NOMO-1 (cell line): ENCODE measurements at regions not wholly inside any gene's neighbourhood (a gene's known extent, or its start where the extent isn't known, plus 50 kb on each side); places are given as distances from the start of the nearest gene placed in this dataset.
"Not testable (repeated sequence)": the region's sequence is repeated elsewhere in the genome, so short reads cannot be mapped to it uniquely, and the experiment has no call there.

ENCODE experiments used
- DNase-seq, 2 experiments: peaks; one replicate each; lab custom pipeline; 2025; ENCODE audit not compliant: unreplicated experiment in 2 of 2; lab: John Stamatoyannopoulos, UW

DNA sequence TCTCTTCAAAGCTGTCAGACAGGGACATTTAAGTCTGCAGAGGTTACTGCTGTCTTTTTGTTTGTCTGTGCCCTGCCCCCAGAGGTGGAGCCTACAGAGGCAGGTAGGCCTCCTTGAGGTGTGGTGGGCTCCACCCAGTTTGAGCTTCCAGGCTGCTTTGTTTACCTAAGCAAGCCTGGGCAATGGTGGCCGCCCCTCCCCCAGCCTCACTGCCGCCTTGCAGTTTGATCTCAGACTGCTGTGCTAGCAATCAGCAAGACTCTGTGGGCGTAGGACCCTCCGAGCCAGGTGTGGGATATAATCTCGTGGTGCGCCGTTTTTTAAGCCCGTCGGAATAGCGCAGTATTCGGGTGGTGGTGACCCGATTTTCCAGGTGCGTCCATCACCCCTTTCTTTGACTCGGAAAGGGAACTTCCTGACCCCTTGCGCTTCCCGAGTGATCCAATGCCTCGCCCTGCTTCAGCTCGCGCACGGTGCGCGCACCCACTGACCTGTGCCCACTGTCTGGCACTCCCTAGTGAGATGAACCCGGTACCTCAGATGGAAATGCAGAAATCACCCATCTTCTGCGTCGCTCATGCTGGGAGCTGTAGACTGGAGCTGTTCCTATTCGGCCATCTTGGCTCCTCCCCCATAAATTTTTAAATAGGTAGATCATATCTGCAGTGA lies 785.1 kb downstream of the TDRD15 start:
- DNase-seq: not testable (repeated sequence)

DNA sequence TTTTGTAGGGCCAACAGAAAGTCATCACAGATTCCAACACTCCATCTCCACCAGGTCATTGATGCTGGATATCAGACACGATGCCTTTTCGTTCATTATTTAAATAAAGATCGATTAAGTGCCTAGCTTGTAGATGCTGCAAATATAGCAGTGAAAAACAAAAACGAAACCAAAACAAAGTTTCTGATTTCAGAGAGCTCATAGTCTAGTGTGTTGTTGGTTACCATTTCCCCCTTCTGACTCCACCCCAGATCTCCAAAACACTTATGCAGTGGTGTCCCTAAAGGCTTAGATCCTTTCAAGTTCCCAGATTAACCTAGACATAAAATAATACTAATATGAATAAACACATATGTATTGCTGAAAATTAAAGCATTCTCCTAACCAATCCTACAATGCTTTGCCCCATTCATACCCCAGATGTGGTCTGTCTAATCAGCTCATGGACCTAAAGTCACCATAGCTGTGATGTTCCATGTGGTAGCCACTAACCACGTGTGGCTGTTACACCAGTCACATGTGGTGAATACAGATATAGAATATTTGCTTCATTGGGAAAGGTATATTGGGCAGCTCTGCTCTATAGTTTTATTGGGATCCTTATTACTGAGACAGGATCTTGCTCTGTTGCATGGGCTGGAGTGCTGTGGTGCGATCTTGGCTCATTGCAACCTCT lies 787.2 kb downstream of the TDRD15 start:
- DNase-seq: peak in 1 of 2 experiments; percentile 2

GRCh38 chr2:21912405-21912804 lies 788.6 kb downstream of the TDRD15 start:
- no peak for DNase-seq

- DNase-seq: no peak
Measured at GRCh38 chr2:21915201-21915600, 791.4 kb downstream of the TDRD15 start.

DNA sequence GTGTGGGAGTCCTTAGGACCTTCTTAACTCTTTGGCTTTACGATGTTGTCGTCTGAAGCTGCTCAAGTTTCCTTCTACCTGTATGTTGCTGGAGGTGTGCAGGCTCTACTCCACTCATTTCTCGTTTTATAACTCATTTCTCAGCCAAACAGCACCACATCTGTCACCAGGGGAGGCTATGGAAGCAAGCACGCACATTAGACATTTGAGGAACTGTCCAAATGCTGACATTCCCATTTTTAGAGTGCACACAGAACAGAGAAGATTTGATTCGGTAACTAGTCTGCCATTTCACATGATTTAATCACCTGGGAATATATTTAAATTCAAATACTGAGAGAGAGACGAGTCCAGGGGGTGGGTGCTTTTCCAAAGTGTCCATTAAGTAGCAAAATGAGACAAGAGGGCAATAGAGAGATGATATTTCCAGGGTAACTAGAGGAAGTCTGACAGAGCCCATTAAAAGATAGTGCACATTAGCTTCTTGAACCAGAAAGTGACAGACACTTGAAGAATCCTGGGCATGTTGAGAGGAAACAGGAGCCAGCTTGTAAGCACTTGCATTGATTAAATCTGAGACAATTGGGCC lies 793.3 kb downstream of the TDRD15 start:
- no peak for DNase-seq

DNA sequence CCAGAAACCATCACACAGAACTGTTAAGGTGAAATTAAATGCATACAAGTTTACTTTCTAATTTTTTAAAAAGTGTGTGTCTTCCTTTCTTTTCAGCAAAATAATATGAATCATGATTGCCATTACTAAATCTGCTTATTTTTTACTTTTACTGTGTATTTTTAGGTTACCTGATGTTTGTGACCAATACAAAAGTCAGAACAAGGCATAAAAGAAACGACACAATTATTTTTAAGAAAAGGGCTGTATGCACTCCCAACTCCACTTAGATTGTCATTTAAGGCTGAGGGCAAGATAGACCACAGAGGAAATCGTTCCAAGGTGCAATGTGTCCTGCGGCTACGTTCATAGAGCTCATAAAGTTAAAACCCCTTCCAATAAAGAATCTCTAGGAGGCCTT lies 797.0 kb downstream of the TDRD15 start:
- no peak for DNase-seq

GRCh38 chr2:21924640-21925285 lies 801.0 kb downstream of the TDRD15 start:
- DNase-seq: peak in 1 of 2 experiments; percentile 81

- no peak for DNase-seq
Measured at GRCh38 chr2:21928292-21928691, 804.5 kb downstream of the TDRD15 start.

GRCh38 chr2:21930226-21930625 lies 806.5 kb downstream of the TDRD15 start:
- DNase-seq: no peak

- no peak for DNase-seq
Measured at GRCh38 chr2:21939967-21940366, 816.2 kb downstream of the TDRD15 start.

DNA sequence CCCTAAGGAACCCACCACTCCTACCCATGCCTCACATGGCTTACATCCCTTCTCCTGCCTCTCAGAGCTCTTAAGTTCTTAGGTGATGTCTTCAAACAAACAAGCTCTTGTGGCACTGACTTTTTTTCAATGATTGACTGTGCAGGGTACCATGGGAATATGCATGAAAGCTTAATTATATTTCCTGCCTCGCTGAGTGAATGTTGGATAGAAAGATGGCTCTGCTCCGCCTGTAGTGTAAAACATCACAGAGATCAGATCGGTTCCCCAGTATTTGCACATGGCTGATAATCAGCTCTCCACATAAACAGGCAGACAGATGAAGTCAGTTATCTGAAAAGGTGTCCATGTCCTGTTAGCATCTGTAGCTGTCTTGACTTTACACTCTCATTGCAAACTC lies 820.8 kb downstream of the TDRD15 start:
- DNase-seq: no peak

DNA sequence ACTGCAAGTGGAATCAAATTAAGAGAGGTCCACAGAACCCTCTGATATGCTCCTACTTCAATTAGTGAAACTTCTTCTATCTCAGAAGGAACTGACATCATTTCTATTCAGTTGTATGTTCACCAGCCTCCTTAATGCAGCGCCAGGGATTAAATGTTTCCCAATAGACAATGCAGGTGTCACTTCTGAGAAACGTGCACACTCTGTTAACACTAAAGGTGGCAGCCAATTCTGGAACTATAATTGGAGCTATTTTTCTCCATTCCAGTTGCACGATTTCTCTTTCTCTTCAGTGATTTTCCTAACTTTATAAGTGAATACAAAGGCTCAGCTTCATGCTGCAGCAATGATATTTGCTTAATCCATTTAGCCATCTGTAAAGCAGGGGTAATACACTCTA lies 821.9 kb downstream of the TDRD15 start:
- no peak for DNase-seq

DNA sequence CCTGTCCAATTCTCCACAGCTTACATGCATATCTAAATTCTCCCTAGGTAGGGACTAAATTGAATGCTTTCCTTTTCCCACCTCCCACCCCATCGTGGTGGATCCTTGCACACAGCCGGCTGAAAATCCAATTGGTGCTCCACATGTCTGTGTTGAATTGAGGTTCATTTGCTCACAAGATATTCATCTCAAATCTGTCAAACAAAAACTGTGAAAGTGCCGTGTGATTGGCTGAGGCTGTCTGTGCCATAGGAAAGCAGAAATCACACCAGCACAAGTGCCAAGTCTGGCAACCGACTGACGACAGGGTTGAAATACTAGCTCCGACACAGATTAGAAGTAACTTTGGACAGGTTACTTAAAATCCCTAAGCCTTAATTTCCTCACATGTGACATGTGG lies 823.3 kb downstream of the TDRD15 start:
- no peak for DNase-seq

DNA sequence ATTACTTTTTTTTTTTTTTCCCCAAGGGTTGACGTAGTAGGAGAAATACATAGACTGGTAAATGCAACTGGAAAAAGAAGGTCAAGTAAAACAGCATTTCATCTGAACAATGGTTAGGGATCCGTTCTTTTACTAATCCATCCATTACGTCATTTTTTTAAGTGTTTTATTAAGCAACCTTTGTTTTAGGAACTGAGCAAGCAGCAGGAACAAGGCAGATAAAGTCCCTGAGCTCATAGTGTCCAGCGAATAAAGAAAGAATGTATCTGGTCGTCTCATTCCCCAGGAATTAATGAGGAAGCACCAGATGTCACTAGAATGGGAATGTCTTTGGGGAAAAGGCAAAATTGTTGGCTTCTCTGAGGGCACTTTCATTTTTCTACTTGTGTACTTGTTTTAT lies 842.4 kb downstream of the TDRD15 start:
- no peak for DNase-seq

- DNase-seq: no peak
Measured at GRCh38 chr2:21970971-21971370, 847.2 kb downstream of the TDRD15 start.

DNA sequence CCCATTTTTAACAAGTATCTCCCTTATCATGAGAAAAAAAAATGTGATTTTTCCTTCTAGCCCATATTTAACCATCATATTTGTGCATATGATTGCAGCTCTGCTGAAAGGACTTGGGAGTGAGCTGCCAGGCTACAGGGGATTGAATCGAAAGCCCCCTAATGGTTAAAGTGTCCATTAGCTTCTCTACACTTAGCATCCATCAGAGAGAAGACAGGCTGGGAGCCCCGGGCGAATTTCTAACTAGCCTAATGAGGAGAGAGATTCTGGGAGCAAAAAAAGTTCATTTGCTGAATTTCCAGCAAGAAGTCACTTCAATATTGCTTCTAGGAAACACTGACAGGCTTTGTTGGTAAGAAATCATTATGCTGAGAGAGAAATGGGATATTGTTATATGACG lies 848.8 kb downstream of the TDRD15 start:
- no peak for DNase-seq

GRCh38 chr2:21981127-21981526 lies 857.4 kb downstream of the TDRD15 start:
- no peak for DNase-seq

- no peak for DNase-seq
Measured at GRCh38 chr2:21993002-21993401, 869.2 kb downstream of the TDRD15 start.

DNA sequence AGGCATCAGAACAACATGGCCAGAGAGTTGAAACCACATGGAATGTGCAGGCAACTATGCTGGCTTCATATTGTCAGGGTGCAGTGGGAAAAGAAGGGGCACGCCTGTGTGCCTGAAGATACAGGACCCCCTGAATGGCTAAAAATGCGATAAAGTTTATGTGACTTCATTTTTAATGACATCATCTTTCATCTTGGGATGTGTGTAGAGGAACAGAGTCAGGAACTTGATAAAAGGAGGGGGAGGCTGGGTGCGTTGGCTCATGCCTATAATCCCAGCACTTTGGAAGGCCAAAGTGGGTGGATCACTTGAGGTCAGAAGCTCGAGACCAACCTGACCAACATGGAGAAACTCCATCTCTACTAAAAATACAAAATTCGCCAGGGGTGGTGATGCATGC lies 872.6 kb downstream of the TDRD15 start:
- no peak for DNase-seq

GRCh38 chr2:21999522-21999921 lies 875.8 kb downstream of the TDRD15 start:
- DNase-seq: no peak

- no peak for DNase-seq
Measured at GRCh38 chr2:22002066-22002465, 878.3 kb downstream of the TDRD15 start.

DNA sequence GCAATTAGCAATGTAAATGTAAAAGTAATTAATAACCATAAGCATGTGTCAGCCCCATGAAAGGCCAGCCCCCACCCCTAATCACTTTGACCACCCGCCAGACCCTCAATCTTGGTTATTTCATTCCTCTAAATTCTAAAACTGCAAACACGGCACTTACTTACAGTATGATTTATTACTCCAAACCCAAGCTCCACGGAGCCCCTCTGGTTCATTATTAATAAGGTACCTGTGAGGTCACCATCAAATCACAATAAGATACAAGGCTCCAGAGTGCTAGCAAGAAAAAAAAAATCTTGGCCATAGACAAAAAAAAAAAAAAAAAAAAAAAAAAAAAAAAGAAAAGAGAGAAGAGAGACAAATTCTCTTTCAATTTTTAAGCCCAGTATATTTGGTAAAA lies 879.5 kb downstream of the TDRD15 start:
- no peak for DNase-seq
